GM12874 (cell line): ENCODE measurements at regions not wholly inside any gene's neighbourhood (a gene's known extent, or its start where the extent isn't known, plus 50 kb on each side); places are given as distances from the start of the nearest gene placed in this dataset.

Experiments
- CTCF ChIP-seq: IDR thresholded peaks from 2 replicates; pipeline ENCODE4 v1.5.1; 2011; ENCODE audit warnings: low read depth, mild to moderate bottlenecking, control low read depth, low read length, moderate library complexity; ENCODE audit not compliant: insufficient read depth

- no peak for TF ChIP-seq CTCF
Measured at GRCh38 chr1:242761556-242761955, 237.1 kb upstream of the PLD5 start.

- no peak for TF ChIP-seq CTCF
Measured at GRCh38 chr1:242754926-242755325, 230.4 kb upstream of the PLD5 start.

- no peak for TF ChIP-seq CTCF
Measured at GRCh38 chr1:242754125-242754524, 229.6 kb upstream of the PLD5 start.

GRCh38 chr1:242747233-242747632 is 222.7 kb upstream of the PLD5 start:
- TF ChIP-seq CTCF, result no peak

- TF ChIP-seq CTCF, result no peak
Measured at GRCh38 chr1:242745079-242745478, 220.6 kb upstream of the PLD5 start.

GRCh38 chr1:242743983-242744780 is 219.7 kb upstream of the PLD5 start:
- no peak for TF ChIP-seq CTCF

- no peak for TF ChIP-seq CTCF
Measured at GRCh38 chr1:242738702-242739645, 214.5 kb upstream of the PLD5 start.
